K562 (cell line): ENCODE measurements at regions not wholly inside any gene's neighbourhood (a gene's known extent, or its start where the extent isn't known, plus 50 kb on each side); places are given as distances from the start of the nearest gene placed in this dataset.

ENCODE experiments used
- E2F3 ChIP-seq: fragments of 250-450 bp; sonication (Bioruptor Pico); IDR thresholded peaks from 2 replicates; pipeline ENCODE4 v1.4.0; 2020; ENCODE audit warnings: mild to moderate bottlenecking
- EGR1 ChIP-seq: fragments of 450-650 bp; conservative IDR thresholded peaks from 2 replicates; pipeline ENCODE4 v1.6.1; 2017; ENCODE audit warnings: mild to moderate bottlenecking
- MEF2A ChIP-seq: IDR thresholded peaks from 2 replicates; pipeline ENCODE4 v1.6.1; 2011; ENCODE audit warnings: low read depth, mild to moderate bottlenecking, low read length, moderate library complexity; ENCODE audit not compliant: control insufficient read depth
- MYC ChIP-seq, 2 experiments: fragments of 250-450 bp in 1 of 2; sonication (Bioruptor Pico) in 1 of 2; IDR thresholded peaks; 2 replicates each; pipeline versions ENCODE4 v1.5.1 to v1.6.1; 2012 to 2021; ENCODE audit warnings: low read depth in 2 of 2, borderline replicate concordance in 1 of 2, improper control_type of control experiment in 1 of 2, low read length in 1 of 2, mild to moderate bottlenecking in 1 of 2, moderate library complexity in 1 of 2
- NFRKB ChIP-seq: fragments of 450-650 bp; IDR thresholded peaks from 2 replicates; pipeline ENCODE4 v1.6.1; 2016; ENCODE audit warnings: low read depth
- NR3C1 ChIP-seq: sonication (generic); formaldehyde crosslinking; IDR thresholded peaks from 2 replicates; pipeline ENCODE4 v1.8.1; 2022; ENCODE audit warnings: missing genetic modification reagents
- PHF20 ChIP-seq: fragments of 450-650 bp; IDR thresholded peaks from 2 replicates; pipeline ENCODE4 v1.6.1; 2018; ENCODE audit not compliant: partially characterized antibody
- REST ChIP-seq, 2 experiments: fragments of 450-650 bp; formaldehyde crosslinking in 1 of 2; IDR thresholded peaks; 2 replicates each; pipeline versions ENCODE4 v1.4.0 to v1.6.1; 2014 to 2020; ENCODE audit warnings: mild to moderate bottlenecking in 2 of 2, borderline replicate concordance in 1 of 2, low read depth in 1 of 2
- TF ChIP-seq, protein P1 (sequence below): fragments of 250-450 bp; sonication (Bioruptor Pico); IDR thresholded peaks from 2 replicates; pipeline ENCODE4 v1.6.1; 2021; ENCODE audit warnings: mild to moderate bottlenecking

GRCh38 chr16:51981725-51982124, 565.2 kb downstream of the TOX3 start:
- no peak for TF ChIP-seq REST (IDR thresholded peaks at IDR 0.05; ENCODE audit: borderline replicate concordance)
- TF ChIP-seq REST (CRISPR knock-in tag; IDR thresholded peaks at IDR 0.05; ENCODE audit: low read depth) = no peak
- TF ChIP-seq PHF20 = no peak
- TF ChIP-seq EGR1 = no peak
- no peak for TF ChIP-seq NFRKB
- TF ChIP-seq MYC (IDR thresholded peaks at IDR 0.05; ENCODE audit: low read depth, low read length) = no peak
- no peak for TF ChIP-seq MYC (CRISPR knock-in tag; IDR thresholded peaks at IDR 0.05; ENCODE audit: borderline replicate concordance, low read depth)
- TF ChIP-seq E2F3 (CRISPR knock-in tag) = no peak
- TF ChIP-seq MEF2A = no peak
- TF ChIP-seq, protein P1, sequence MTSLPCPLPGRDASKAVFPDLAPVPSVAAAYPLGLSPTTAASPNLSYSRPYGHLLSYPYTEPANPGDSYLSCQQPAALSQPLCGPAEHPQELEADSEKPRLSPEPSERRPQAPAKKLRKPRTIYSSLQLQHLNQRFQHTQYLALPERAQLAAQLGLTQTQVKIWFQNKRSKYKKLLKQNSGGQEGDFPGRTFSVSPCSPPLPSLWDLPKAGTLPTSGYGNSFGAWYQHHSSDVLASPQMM (CRISPR knock-in tag) = no peak
- TF ChIP-seq NR3C1 = no peak
